Fibroblast of the conjunctiva (primary cell): ENCODE measurements at regions not wholly inside any gene's neighbourhood (a gene's known extent, or its start where the extent isn't known, plus 50 kb on each side); places are given as distances from the start of the nearest gene placed in this dataset.
"Not testable (repeated sequence)": the region's sequence is repeated elsewhere in the genome, so short reads cannot be mapped to it uniquely, and the experiment has no call there.

ENCODE experiments used
- DNase-seq: peaks from one replicate; pipeline ENCODE4 v3.0.0-alpha.2; 2010; ENCODE audit warnings: low read depth

- DNase-seq: not testable (repeated sequence)
These were observed 245.4 kb downstream of the NPIPA7 start for GRCh38 chr16:16624367-16624766.

- DNase-seq: not testable (repeated sequence)
These were observed 246.2 kb downstream of the NPIPA7 start for GRCh38 chr16:16625140-16625539.

GRCh38 chr16:16627865-16628264 lies 248.9 kb downstream of the NPIPA7 start:
- DNase-seq: not testable (repeated sequence)

GRCh38 chr16:16638231-16638630 lies 259.3 kb downstream of the NPIPA7 start:
- DNase-seq: not testable (repeated sequence)

- not testable (repeated sequence) for DNase-seq
These were observed 259.8 kb downstream of the NPIPA7 start for GRCh38 chr16:16638714-16639113.

GRCh38 chr16:16643828-16644227 lies 264.9 kb downstream of the NPIPA7 start:
- DNase-seq: not testable (repeated sequence)

GRCh38 chr16:16648002-16648401 lies 269.1 kb downstream of the NPIPA7 start:
- not testable (repeated sequence) for DNase-seq

GRCh38 chr16:16672180-16672812 lies 293.4 kb downstream of the NPIPA7 start:
- DNase-seq: not testable (repeated sequence)

GRCh38 chr16:16674820-16675219 lies 295.9 kb downstream of the NPIPA7 start:
- DNase-seq: not testable (repeated sequence)

GRCh38 chr16:16721849-16722248 lies 342.9 kb downstream of the NPIPA7 start:
- not testable (repeated sequence) for DNase-seq

- not testable (repeated sequence) for DNase-seq
These were observed 343.7 kb downstream of the NPIPA7 start for GRCh38 chr16:16722666-16723065.

GRCh38 chr16:16723819-16724519 lies 345.0 kb downstream of the NPIPA7 start:
- not testable (repeated sequence) for DNase-seq

GRCh38 chr16:16727048-16727447 lies 348.1 kb downstream of the NPIPA7 start:
- not testable (repeated sequence) for DNase-seq

- DNase-seq: not testable (repeated sequence)
These were observed 363.6 kb downstream of the NPIPA7 start for GRCh38 chr16:16742573-16742972.

- not testable (repeated sequence) for DNase-seq
These were observed 376.2 kb downstream of the NPIPA7 start for GRCh38 chr16:16754992-16755667.

- no peak for DNase-seq
These were observed 384.5 kb downstream of the NPIPA7 start for GRCh38 chr16:16763449-16763848.

- DNase-seq: not testable (repeated sequence)
These were observed 391.8 kb downstream of the NPIPA7 start for GRCh38 chr16:16770717-16771116.

- DNase-seq: no peak
These were observed 395.4 kb downstream of the NPIPA7 start for GRCh38 chr16:16774389-16774788.

GRCh38 chr16:16778332-16778731 lies 399.4 kb downstream of the NPIPA7 start:
- no peak for DNase-seq

- no peak for DNase-seq
These were observed 401.6 kb downstream of the NPIPA7 start for GRCh38 chr16:16780588-16780987.

GRCh38 chr16:16782153-16782552 lies 403.2 kb downstream of the NPIPA7 start:
- DNase-seq: no peak

- DNase-seq: no peak
These were observed 409.1 kb downstream of the NPIPA7 start for GRCh38 chr16:16788004-16788403.

GRCh38 chr16:16790597-16790996 lies 411.7 kb downstream of the NPIPA7 start:
- no peak for DNase-seq
